SK-N-SH (cell line): ENCODE measurements at regions not wholly inside any gene's neighbourhood (a gene's known extent, or its start where the extent isn't known, plus 50 kb on each side); places are given as distances from the start of the nearest gene placed in this dataset.

Experiments used
- CTCF ChIA-PET: fragments of 300-600, 350-600 bp; formaldehyde crosslinking; extraction: SDS; loops from one replicate; lab custom pipeline; 2021; lab: Yijun Ruan, JAX
- POLR2A ChIA-PET: fragments of 350-600 bp; sonication (Branson Sonifier 250); formaldehyde crosslinking; extraction: SDS; loops from one replicate; lab custom pipeline; 2020; ENCODE audit warnings: antibody characterized with exemption, inconsistent platforms; lab: Yijun Ruan, JAX
- DNase-seq: peaks from one replicate; pipeline ENCODE4 v3.0.0; 2012
- H2AFZ ChIP-seq: fragments of 200-600 bp; sonication (generic); 2 replicates; pipeline ENCODE4 v1.8.1; 2016; ENCODE audit warnings: antibody characterized with exemption, mild to moderate bottlenecking, low read depth
- H3F3A ChIP-seq: fragments of 200-600 bp; sonication (generic); replicated peaks from 2 replicates; pipeline ENCODE3; 2016; ENCODE audit warnings: antibody characterized with exemption, mild to moderate bottlenecking; ENCODE audit not compliant: insufficient read depth
- H3K27ac ChIP-seq, 2 experiments: fragments of 200-500 bp in 1 of 2; fragments of 200-600 bp in 1 of 2; sonication (Bioruptor generic) in 1 of 2; sonication (generic), shearing (Covaris generic) in 1 of 2; 2 replicates each; pipeline versions ENCODE4 v1.5.1 to v1.6.1; 2014 to 2016; ENCODE audit warnings: low read depth in 2 of 2, inconsistent platforms in 1 of 2, low read length in 1 of 2, mild to moderate bottlenecking in 1 of 2, mixed read lengths in 1 of 2
- H3K27me3 ChIP-seq: fragments of 200-600 bp; sonication (generic), shearing (Covaris generic); 2 replicates; pipeline ENCODE4 v1.6.1; 2016; ENCODE audit warnings: mixed run types; ENCODE audit not compliant: insufficient read depth
- H3K36me3 ChIP-seq, 2 experiments: fragments of 200-500 bp in 1 of 2; fragments of 200-600 bp in 1 of 2; sonication (Bioruptor generic) in 1 of 2; sonication (generic) in 1 of 2; replicated peaks in 1 of 2; 2 replicates each; pipeline versions ENCODE3 to v1.5.1; 2014 to 2016; ENCODE audit warnings: low read length in 1 of 2, mild to moderate bottlenecking in 1 of 2; ENCODE audit not compliant: insufficient read depth in 2 of 2, control insufficient read depth in 1 of 2
- H3K4me1 ChIP-seq, 2 experiments: fragments of 200-500 bp in 1 of 2; fragments of 200-600 bp in 1 of 2; sonication (Bioruptor generic) in 1 of 2; sonication (generic), shearing (Covaris generic) in 1 of 2; 2 replicates each; pipeline versions ENCODE4 v1.5.1 to v1.6.1; 2014 to 2016; ENCODE audit warnings: low read depth in 1 of 2, low read length in 1 of 2, mixed run types in 1 of 2; ENCODE audit not compliant: insufficient read depth in 2 of 2, control insufficient read depth in 1 of 2
- H3K4me2 ChIP-seq: fragments of 200-600 bp; sonication (generic), shearing (Covaris generic); 2 replicates; pipeline ENCODE4 v1.6.1; 2017; ENCODE audit warnings: mixed run types
- H3K4me3 ChIP-seq, 2 experiments: fragments of 200-500 bp in 1 of 2; fragments of 200-600 bp in 1 of 2; sonication (Bioruptor generic) in 1 of 2; sonication (generic), shearing (Covaris generic) in 1 of 2; 2 replicates each; pipeline versions ENCODE4 v1.5.1 to v1.8.1; 2014 to 2016; ENCODE audit warnings: low read depth in 2 of 2, inconsistent platforms in 1 of 2, low read length in 1 of 2, mild to moderate bottlenecking in 1 of 2, mixed read lengths in 1 of 2, moderate library complexity in 1 of 2
- H3K79me2 ChIP-seq: fragments of 200-600 bp; sonication (generic); 2 replicates; pipeline ENCODE4 v1.8.1; 2017; ENCODE audit warnings: mild to moderate bottlenecking; ENCODE audit not compliant: insufficient read depth
- H3K9ac ChIP-seq: fragments of 200-600 bp; sonication (generic); 2 replicates; pipeline ENCODE4 v1.6.1; 2017; ENCODE audit warnings: mixed run types
- H3K9me2 ChIP-seq: fragments of 200-600 bp; sonication (generic); 2 replicates; pipeline ENCODE4 v1.6.1; 2017; ENCODE audit warnings: mixed run types
- H3K9me3 ChIP-seq: fragments of 200-600 bp; sonication (generic); 2 replicates; pipeline ENCODE4 v1.6.1; 2017; ENCODE audit warnings: mixed run types, mild to moderate bottlenecking, moderate library complexity
- H4K20me1 ChIP-seq: fragments of 200-600 bp; sonication (generic); 2 replicates; pipeline ENCODE4 v1.6.1; 2017; ENCODE audit warnings: mild to moderate bottlenecking, mixed run types; ENCODE audit not compliant: insufficient read depth
- CTCF ChIP-seq: fragments of 200-600 bp; sonication (generic); IDR thresholded peaks from 2 replicates; pipeline ENCODE4 v1.6.1; 2017; ENCODE audit warnings: antibody characterized with exemption, mild to moderate bottlenecking, moderate library complexity
- ELF1 ChIP-seq: IDR thresholded peaks from 2 replicates; pipeline ENCODE4 v1.4.0; 2012
- GABPA ChIP-seq: IDR thresholded peaks from 2 replicates; pipeline ENCODE4 v1.4.0; 2012; ENCODE audit warnings: low read depth, mild to moderate bottlenecking
- GATA2 ChIP-seq: sonication (generic); formaldehyde crosslinking; IDR thresholded peaks from 2 replicates; pipeline ENCODE4 v1.5.0; 2020; ENCODE audit warnings: mild to moderate bottlenecking, missing genetic modification reagents
- IRF3 ChIP-seq: fragments of 150-350 bp; IDR thresholded peaks from 2 replicates; pipeline ENCODE4 v1.6.1; 2016; ENCODE audit warnings: mild to moderate bottlenecking, low read depth, low read length
- MXI1 ChIP-seq: IDR thresholded peaks from 2 replicates; pipeline ENCODE4 v1.6.1; 2012; ENCODE audit warnings: mild to moderate bottlenecking, low read depth, low read length, improper control_type of control experiment
- NFIC ChIP-seq: IDR thresholded peaks from 2 replicates; pipeline ENCODE4 v1.4.0; 2012; ENCODE audit warnings: borderline replicate concordance
- NRF1 ChIP-seq: IDR thresholded peaks from 2 replicates; pipeline ENCODE4 v1.6.1; 2012; ENCODE audit warnings: low read depth, mild to moderate bottlenecking, low read length
- PBX3 ChIP-seq: IDR thresholded peaks from 2 replicates; pipeline ENCODE4; 2012
- RAD21 ChIP-seq: IDR thresholded peaks from 2 replicates; pipeline ENCODE4 v1.6.1; 2012; ENCODE audit warnings: mild to moderate bottlenecking, low read length
- RCOR1 ChIP-seq: fragments of 150-350 bp; IDR thresholded peaks from 2 replicates; pipeline ENCODE4 v1.6.1; 2017; ENCODE audit warnings: antibody characterized with exemption, low read length
- RFX5 ChIP-seq: IDR thresholded peaks from 2 replicates; pipeline ENCODE4 v1.6.1; 2012; ENCODE audit warnings: mild to moderate bottlenecking, improper control_type of control experiment, low read length
- TCF12 ChIP-seq: IDR thresholded peaks from 2 replicates; pipeline ENCODE4 v1.4.0; 2012
- USF2 ChIP-seq: fragments of 150-350 bp; IDR thresholded peaks from 2 replicates; pipeline ENCODE4 v1.6.1; 2017; ENCODE audit warnings: antibody characterized with exemption, low read length, low read depth, borderline replicate concordance
- WGBS: methylation state at CpG from one replicate; pipeline ENCODE4 v1.1.6; 2017; ENCODE audit warnings: low lambda C conversion rate; 5-methylcytosine and 5-hydroxymethylcytosine counted together
- TF ChIP-seq, protein P1 (sequence below): IDR thresholded peaks from 2 replicates; pipeline ENCODE4 v1.4.0; 2012; ENCODE audit warnings: low read depth
- TF ChIP-seq, protein P2 (sequence below): IDR thresholded peaks from 2 replicates; pipeline ENCODE4 v1.4.0; 2012; ENCODE audit warnings: low read depth, borderline replicate concordance

- Histone ChIP-seq H3K4me3 (no peak overlapping the region), H3K27me3 (no peaks in the 10 kb centered on the region), H3K36me3 (no peaks in the 10 kb centered on the region), H3K9me3 (no peaks in the 10 kb centered on the region), H3K9me2 (no peaks in the 10 kb centered on the region), H4K20me1 (no peaks in the 10 kb centered on the region)
- 20% methylated on average over 6 of the region's 6 CpGs for WGBS
- TF ChIP-seq ELF1, result no peak
- TF ChIP-seq PBX3, result no peak
- no peak for TF ChIP-seq CTCF
- TF ChIP-seq IRF3, result no peak
- no peak for TF ChIP-seq NRF1
- TF ChIP-seq, protein P1, sequence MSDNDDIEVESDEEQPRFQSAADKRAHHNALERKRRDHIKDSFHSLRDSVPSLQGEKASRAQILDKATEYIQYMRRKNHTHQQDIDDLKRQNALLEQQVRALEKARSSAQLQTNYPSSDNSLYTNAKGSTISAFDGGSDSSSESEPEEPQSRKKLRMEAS, result no peak
- TF ChIP-seq, protein P2, sequence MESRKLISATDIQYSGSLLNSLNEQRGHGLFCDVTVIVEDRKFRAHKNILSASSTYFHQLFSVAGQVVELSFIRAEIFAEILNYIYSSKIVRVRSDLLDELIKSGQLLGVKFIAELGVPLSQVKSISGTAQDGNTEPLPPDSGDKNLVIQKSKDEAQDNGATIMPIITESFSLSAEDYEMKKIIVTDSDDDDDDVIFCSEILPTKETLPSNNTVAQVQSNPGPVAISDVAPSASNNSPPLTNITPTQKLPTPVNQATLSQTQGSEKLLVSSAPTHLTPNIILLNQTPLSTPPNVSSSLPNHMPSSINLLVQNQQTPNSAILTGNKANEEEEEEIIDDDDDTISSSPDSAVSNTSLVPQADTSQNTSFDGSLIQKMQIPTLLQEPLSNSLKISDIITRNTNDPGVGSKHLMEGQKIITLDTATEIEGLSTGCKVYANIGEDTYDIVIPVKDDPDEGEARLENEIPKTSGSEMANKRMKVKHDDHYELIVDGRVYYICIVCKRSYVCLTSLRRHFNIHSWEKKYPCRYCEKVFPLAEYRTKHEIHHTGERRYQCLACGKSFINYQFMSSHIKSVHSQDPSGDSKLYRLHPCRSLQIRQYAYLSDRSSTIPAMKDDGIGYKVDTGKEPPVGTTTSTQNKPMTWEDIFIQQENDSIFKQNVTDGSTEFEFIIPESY, result no peak
- TF ChIP-seq USF2, result no peak
- TF ChIP-seq RCOR1, result peak; percentile 39; the same call in 1 of the 2 replicates
- TF ChIP-seq RAD21, result no peak
- TF ChIP-seq TCF12, result no peak
- no peak for TF ChIP-seq GABPA
- TF ChIP-seq GATA2 (CRISPR knock-in tag), result peak; percentile 67; the same call in 1 of the 2 replicates
- no peak for TF ChIP-seq NFIC
- TF ChIP-seq RFX5, result no peak
- peak; percentile 71 for TF ChIP-seq MXI1
- TF ChIP-seq, all 33 proteins: peak for 3
- no peak overlapping the region for H3K4me2 ChIP-seq
- H3K79me2 ChIP-seq, result no peaks in the 10 kb centered on the region
- H2AFZ ChIP-seq, result no peak overlapping the region
- CTCF ChIA-PET, result no interaction called here
- peaks cover 0 to 10% of the 10 kb centered on the region in 2 experiments; a peak in 2 of 4 replicates for H3K4me1 ChIP-seq
- DNase-seq, result peak; percentile 57
- no peak overlapping the region for H3K9ac ChIP-seq
- no peaks in the 10 kb centered on the region for H3F3A ChIP-seq
- peak overlapping the region in 1 of 2 experiments; percentile 62; a peak in 2 of 4 replicates for H3K27ac ChIP-seq
- POLR2A ChIA-PET, result no interaction called here
Observed at GRCh38 chr21:15654171-15654570, 75.6 kb upstream of the USP25 start.
